ENCODE measurements at regions not wholly inside any gene's neighbourhood (a gene's known extent, or its start where the extent isn't known, plus 50 kb on each side); places are given as distances from the start of the nearest gene placed in this dataset.
A peak's percentile ranks its signal among the peaks of the same experiment; 100 is the strongest.
"Not testable (repeated sequence)": the region's sequence is repeated elsewhere in the genome, so short reads cannot be mapped to it uniquely, and the experiment has no call there.

DNA sequence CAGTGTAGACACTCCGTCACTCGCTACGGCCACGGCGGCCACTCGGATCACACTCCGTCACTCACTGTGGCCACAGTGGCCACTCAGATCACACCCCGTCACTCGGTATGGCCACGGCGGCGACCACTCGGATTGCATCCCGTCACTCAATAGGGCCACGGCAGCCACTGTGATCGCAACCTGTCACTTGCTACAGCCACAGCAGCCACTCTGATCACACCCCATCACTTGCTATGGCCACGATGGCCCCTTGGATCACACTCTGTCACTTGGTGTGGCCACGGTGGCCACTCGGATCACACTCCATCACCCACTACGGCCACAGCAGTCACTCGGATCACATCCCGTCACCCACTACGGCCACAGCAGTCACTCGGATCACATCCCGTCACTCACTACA lies 175.3 kb downstream of the LAT start:
- not testable (repeated sequence) for DNase-seq (ENCODE audit: low read depth)

DNA sequence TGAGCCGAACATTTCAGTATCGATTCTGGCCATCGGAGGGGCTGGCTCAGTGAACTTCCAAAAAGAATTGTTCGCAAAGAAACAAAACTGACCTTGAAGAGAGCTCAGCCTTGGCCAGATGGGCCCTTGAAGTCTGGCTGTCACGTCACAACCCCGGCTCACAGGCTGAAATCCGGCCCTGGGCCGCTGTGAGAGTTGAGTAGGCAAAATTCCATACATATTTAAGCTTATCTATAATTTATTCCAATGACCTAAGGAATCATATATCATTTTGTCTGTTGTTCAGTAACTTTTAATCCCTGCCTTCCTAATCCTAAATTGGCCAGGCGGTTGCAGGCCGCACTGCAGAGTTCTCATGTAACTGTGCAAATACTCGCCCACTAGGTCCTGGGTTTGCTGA lies 174.8 kb downstream of the LAT start:
- peak; percentile 84 for DNase-seq (ENCODE audit: low read depth)

DNA sequence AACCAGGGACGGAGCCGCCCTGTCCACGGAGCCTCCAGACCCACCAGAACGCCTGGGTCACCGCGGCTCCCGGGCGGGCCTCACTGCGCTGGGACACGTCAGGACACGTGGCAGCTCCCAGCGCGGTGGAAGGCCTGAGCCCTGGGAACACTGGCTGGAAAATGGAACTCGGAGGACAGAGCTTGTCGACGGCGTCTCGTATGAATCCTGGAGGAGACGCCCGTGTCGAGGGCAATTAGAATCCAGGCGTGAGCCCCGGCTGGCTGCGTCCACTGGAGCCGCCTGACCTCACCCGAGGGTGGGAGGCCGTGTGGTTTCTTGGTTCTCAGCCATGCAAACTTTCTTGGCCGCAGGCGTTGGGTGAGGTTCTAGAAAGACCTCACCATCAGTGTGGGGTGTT lies 173.9 kb downstream of the LAT start:
- DNase-seq (ENCODE audit: low read depth), result no peak

DNA sequence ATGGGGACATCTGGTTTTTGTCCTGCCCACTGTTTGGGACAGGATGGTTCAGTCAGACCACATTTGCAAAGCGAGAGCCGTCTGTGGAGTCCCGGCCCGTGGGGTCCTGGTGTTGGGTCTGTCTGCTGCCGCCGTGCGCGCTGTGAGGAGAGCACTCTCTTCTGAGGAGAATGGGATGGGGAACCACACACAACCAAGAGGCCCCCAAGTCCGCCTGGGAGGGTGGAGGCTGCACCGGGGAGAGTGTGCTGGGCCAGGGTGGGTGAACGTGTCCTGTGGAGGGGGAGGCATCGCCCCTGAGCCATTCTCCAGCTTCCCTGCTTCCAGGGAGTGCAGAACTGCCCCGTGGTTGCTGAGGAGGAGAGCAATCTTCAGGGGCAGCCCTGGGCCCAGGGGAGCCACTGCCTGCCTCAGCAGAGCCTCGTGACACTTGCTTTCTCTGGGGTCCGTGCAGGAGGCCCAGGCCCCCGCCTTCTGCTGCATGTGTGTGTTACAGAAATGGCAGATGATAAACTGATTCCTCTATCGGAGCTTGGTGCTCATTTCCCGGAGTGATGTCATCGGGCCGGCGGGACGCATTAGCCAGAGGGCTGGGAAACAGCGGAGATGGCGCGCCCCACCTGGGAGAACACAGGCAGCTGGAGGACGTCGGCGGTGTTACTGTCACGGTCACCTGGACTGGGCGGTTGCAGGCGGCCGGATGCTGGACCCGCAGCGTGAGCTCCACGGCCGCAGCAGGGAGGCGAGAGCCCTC lies 173.4 kb downstream of the LAT start:
- not testable (repeated sequence) for DNase-seq (ENCODE audit: low read depth)

DNA sequence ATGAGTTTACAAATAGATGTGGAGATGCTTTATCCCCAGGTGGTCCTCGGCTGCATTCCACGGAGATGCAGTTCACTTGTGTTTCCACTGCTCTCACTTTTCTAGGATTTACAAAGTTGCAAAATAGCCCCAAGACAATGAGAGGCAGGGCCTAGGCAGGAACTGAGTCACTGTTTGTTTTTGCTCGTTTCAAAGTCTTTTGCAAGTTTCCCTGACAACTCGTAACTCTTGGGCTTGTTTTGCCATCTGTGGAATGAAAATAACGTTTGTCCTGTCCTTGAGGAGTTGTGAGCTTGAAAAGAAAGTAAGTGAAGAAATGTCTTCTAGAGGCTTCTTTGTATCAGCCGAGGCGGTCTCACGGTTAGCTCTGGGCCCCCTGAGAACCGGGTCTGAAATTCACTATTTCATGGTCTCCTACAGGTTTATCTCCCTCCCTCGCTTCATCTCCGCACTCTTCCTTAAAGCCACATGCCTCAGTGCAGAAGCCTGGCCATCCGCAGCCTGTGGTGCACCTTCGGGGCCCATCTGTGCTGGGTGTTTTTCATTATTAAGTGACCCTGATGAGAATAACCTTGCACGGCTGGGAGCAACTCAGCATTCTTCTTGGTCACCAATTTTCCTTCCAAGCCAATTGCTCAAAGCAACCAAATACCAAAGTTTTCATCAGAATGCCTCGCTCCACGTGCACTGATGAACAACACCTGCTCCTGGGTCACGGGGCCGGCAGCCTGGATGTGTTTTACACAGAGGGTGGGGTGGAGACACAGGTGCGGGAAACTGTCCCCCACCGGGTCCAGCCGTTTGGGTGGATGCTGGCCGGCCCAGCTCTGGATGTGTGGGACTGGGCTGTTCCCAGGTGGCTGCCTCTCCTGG lies 172.4 kb downstream of the LAT start:
- peak; percentile 99 for DNase-seq (ENCODE audit: low read depth)

DNA sequence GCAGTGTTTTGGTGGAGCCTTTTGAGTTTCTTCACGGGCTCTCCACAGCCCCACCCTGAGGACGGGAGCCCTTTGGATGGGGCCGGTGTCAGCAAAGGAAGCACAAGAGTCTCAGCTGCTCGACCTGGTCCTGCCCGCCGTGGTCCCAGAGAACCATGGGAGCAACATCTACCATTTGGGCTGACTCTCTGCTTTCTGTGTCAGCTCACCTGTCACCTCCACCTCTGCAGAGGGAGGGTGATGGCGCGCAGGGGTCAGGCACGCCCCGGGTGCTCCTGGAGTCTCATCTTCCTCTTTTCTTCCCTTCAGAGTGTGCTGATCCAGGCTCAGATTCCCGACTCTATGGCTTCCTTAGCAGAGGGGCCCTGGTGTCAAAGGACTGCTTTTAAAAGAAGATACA lies 171.7 kb downstream of the LAT start:
- no peak for DNase-seq (ENCODE audit: low read depth)

DNA sequence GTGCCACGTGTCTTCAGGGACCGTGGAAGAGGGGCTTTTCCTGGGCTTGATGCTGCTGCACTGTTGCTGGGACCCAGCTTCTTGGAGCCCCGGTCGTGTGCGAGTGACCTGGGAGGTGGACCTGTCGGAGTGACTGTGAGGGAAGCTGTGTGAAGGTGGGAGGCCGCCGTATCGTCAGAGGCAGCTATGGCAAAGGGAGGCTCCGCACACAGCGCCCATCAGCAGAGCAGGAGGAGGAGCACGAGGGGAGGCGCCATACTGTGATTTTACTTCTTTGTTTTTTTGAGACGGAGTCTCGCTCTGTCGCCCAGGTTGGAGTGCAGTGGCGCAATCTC lies 171.0 kb downstream of the LAT start:
- not testable (repeated sequence) for DNase-seq (ENCODE audit: low read depth)

DNA sequence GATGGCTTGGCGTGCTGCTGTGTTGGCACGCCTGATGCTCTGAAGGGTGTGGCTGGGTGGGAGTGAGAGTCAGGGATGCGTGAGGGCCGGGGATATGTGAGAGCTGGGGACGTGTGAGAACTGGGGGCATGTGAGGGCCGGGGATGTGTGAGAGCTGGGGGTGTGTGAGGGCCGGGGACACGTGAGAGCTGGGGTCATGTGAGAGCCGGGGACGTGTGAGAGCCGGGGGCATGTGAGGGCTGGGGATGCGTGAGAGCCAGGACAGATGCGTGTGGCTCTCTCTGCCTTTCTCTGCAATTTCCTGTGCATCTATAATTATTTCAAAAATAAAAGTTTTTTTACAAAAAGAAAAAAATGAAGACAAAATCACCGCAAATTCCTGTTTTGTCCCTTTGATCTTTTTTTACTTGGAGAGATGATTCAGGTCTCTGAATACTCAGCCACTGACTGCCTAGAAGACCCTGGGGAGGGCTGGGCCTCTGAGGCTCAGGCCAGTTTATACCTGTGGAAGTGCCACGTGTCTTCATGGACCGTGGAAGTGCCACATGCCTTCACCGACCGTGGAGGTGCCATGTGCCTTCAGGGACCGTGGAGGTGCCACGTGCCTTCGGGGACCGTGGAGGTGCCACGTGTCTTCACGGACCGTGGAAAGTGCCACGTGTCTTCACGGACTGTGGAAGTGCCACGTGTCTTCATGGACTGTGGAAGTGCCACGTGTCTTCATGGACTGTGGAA lies 170.4 kb downstream of the LAT start:
- not testable (repeated sequence) for DNase-seq (ENCODE audit: low read depth)

DNA sequence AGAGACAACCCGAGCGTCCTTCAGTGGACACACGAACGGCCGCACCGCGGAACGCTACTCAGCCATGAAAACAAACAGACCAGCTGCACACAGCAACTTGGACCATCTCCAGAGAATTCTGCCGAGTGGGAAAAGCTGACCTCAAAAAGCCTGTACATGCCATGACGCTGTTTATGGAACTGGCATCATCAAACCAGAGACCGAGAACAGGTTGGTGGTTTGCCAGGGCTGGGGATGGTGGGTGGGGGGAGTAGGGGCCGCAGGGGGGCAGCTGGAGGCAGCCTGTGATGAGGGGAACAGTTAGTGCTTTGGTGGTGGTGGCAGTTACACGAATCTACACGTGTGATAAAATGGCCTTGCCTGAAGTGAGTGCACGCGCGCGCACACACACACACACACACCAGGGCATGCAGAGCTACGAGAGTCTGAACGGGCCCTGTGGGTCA lies 169.8 kb downstream of the LAT start:
- peak; percentile 41 for DNase-seq (ENCODE audit: low read depth)

DNA sequence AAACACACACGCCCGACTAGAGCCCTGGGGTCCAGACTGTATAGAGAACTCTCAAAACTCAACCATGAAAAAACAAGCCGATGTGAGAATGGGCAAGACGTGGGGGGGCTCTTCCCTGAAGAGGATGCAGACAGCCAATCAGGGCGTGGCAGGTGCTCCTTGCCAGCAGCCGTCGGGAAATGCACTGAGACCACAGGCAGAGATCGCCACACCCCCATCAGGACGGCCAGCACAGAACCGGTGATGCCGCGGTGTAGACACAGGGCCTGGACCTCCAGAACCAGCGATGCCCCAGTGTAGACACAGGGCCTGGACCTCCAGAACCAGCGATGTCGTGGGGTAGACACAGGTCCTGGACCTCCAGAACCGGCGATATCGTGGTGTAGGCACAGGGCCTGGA lies 169.2 kb downstream of the LAT start:
- no peak for DNase-seq (ENCODE audit: low read depth)

DNA sequence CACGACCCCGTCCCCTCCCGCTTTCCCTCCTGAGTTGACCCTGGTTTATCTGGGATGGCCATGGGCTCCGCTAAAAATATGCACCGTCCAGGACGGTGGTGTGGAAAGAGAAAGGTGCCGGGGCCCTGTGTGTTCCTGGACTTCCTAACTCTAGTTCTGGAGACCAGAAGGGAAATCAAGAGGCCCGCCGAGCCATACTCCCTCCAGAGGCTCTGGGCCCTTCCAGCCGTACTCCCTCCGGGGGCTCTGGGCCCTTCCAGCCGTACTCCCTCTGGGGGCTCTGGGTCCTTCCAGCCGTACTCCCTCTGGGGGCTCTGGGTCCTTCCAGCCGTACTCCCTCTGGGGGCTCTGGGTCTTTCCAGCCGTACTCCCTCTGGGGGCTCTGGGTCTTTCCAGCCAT lies 168.5 kb downstream of the LAT start:
- not testable (repeated sequence) for DNase-seq (ENCODE audit: low read depth)

DNA sequence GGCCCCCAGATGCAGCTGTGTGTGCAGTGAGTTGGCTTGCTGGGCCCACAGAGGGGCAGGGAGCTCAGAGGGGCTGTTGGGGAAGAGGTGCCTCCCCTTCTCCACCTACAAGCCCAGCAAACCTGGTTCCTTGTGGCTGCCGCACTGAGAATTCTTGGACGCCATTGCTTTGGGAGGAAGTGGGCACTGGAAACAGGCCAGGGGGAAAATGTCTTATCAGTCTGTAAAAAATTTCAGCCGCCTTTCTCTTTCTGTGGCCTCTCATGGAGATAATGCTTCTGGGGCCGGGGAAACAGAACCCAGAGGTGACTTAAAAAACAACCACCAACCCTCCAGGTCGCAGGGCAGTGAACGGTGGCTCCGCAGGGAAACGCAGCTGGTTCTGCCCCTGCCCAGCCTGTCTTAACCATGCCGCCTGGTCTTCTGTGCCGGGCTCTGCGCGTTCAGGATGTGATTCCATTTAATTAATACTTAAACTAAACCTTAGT lies 167.7 kb downstream of the LAT start:
- peak; percentile 52 for DNase-seq (ENCODE audit: low read depth)

DNA sequence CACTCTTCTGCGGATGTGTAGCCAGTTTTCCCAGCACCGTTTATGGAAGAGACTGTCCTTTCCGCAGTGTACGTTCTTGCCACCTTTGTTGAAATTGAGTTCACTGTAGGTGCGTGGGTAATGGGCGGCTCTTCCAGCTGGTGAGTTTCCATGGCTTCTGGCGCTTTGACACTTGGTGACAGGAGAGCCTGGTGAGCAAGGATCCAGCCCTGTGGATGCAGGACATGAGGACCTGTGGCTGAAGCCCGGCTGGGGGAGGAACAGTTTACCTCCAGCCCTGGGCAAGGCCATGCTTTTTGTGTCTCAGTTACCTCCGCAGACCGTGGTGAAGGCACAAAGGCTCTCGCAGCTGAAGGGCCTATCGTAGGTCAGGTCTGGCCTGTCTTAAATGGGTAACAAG lies 166.5 kb downstream of the LAT start:
- no peak for DNase-seq (ENCODE audit: low read depth)

DNA sequence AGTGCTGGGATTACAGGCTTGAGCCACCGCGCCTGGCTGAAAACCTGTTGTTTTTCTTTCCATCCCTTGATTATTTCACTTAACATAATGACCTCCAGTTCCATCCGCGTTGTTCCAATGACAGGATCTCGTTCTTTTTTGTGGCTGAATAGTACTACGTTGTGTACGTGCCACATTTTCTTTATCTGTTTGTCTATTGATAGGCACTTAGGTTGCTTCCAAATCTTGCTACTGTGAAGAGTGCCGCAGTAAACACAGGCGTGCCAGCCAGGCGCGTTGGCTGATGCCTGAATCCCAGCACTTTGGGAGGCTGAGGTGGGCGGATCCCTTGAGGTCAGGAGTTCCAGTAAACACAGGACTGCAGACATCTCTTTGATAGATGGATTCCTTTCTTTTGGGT lies 165.1 kb downstream of the LAT start:
- DNase-seq (ENCODE audit: low read depth), result peak; percentile 17

DNA sequence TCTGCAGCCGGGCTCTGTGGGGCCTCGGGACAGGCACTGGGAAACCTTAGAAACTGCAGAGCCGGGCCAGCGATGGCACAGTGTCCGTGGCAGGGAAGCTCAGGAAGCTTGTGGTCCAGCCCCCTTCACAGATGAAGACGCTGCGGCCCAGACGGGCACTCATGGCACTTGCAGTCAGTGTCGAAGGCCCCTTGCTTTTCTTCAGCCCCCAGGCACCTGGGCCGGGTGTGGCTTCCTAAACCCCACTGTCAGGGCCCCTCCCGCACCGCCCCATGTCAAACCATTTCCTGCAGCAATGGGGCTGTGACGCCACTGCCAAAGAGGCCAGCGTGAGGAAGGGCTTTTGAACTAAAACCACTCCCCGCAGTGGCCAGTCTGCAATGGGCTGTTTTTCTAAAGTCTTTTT lies 164.0 kb downstream of the LAT start:
- DNase-seq (ENCODE audit: low read depth), result no peak

DNA sequence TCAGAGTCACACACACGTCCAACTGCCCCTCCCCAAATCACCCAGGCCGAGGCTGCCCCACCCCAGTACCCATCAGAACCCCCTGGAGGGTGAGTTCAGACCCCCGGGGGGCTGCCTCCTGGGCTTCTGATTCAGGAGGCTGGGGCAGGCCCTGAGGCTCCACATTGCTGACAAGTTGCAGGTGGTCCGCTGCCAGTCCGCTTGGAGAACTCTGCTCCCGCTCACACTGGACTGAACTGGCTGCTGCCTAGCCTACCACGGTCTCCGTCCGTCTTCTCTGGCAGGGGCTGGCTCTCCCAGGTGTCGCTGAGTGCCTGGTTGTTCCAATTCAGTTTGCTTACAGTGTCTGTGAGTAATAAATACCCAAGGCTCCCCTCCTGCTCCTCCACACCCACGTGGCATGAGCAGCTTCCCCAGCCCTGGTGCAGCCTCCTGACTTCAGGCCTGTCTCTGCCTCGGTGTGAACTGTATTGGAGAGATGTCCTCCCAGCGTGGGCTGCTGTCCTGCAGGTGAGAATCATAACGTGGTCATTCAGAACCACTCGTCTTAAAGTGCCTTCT lies 163.4 kb downstream of the LAT start:
- peak; percentile 28 for DNase-seq (ENCODE audit: low read depth)

DNA sequence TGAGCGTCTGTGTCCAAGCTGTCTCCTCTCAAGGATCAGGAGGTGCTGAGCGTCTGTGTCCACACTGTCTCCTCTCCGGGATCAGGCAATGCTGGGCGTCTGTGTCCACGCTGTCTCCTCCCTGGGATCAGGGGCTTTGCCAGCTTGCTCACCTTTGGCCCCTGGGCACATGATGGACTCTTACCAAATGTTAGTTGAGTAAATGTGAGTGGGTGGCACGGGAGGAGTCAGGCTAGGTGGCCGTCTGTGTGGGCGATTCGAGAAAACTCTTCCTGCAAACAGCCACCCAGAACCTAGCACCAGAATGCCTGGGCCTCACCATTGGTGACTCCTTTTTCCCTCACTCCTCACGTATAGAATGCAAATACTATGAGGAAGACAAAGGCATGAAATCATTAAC lies 162.9 kb downstream of the LAT start:
- DNase-seq (ENCODE audit: low read depth), result not testable (repeated sequence)

DNA sequence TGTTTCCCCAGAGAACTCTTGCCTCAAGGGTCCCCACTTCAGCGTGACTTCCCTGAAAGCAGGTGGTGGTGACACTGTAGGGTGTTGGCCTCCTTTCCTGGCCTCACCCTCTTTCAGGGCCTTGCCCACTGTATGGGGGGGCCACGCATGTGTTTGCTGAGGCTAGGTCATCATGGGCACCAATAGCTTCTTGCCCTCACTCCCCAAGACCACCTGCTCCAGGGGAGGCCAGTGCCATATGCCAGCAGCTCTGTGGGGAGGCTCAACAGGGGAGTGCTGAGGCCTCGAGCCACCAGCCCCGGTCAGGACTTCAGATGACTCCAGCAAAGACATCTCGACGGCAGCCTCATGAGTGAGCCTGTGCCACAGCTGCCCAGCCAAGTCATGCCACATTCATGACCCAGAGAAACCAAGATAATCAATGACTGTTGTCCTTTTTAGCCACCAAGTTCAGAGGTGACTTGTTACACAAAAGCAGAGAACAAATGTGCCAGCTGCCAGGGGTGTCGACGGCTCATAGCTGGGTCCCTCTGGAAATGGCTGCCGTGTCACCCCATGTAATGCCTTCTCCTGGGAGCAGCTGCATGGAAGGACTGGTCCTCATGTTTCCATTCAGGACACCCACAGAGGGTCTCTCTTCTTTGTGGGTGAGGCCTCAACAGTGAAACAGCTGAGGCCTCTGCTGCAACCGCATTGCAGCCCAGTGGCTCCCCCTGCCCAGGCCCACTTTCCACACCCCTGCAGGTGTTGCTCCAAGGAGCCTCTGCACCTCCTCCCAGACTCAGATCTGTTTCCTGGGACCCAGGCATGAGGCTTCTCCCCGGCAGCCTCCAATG lies 162.2 kb downstream of the LAT start:
- not testable (repeated sequence) for DNase-seq (ENCODE audit: low read depth)

DNA sequence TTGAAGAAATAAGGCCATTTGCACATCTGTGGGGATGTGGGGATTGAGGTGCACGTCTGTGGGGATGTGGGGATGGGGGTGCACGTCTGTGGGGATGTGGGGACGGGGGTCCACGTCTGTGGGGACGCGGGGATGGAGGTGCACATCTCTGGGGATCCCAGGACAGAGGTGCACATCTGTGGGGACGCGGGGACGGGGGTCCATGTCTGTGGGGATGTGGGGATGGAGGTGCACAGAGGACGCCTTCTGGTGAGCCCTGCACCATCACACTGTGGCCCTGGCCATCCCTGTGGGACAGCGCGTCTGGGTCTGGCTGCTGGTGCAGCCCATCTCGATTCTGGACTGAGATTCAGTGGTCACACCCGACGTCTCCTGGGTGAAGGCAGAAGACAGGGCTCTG lies 161.4 kb downstream of the LAT start:
- no peak for DNase-seq (ENCODE audit: low read depth)

DNA sequence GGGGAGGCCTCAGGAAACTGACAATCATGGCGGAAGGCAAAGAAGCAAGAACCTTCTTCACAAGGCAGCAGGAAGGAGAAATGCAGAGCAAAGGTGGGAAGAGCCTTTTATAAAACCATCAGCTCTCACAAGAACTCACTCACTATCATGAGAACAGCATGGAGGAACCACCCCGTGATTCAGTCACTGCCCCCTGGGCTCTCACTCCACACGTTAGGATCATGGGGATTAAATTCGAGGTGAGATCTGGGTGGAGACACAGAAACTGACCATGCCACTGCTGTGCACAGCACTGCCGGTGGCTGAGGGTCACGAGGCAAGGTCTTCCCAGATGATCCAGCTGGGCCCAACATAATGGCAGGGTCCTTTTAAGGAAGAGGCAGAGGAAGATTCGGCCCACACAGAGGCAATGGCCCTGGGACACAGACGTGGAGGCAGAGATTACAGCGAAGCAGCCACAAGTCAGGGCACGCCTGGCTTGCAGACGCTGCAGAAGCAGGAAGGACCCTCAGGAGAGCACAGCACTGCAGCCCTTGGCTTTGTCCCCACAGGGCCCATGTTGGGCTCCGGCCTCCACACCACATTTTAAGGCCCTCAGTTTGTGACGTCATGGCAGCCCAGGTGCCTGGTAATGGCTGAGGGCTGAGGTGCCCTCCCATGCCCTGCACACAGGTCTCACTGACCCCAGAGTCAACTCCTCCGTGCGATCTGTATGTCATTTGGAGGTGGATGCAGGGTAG lies 160.8 kb downstream of the LAT start:
- not testable (repeated sequence) for DNase-seq (ENCODE audit: low read depth)

DNA sequence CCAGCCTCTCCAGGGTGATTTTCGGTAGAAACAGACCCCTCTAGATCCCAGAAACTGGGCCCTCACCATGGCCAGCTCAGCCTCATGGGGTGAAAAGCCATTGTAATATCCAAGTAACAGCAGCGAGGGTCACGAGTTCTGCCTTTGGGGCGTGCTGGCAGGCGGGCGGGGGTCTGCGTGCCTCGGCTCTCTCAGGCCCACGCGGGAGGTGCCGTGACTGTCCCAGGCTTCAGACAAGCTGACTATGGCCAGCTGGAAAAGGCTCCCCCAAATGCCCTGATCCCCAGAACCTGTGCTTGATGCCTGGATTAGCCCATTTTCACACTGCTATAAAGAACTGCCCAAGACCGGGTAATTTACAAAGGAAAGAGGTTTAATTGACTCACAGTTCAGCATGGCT lies 160.2 kb downstream of the LAT start:
- not testable (repeated sequence) for DNase-seq (ENCODE audit: low read depth)

Data from amniotic epithelial cell (primary cell).